Esophagus muscularis mucosa (tissue), 4 donors: ENCODE measurements at regions not wholly inside any gene's neighbourhood (a gene's known extent, or its start where the extent isn't known, plus 50 kb on each side); places are given as distances from the start of the nearest gene placed in this dataset.

Experiments used
- DNase-seq: peaks from one replicate; pipeline ENCODE4 v3.0.0-alpha.2; 2017; ENCODE audit errors: extremely low spot score
- H3K27ac ChIP-seq, 4 donors: fragments of 200-600 bp; sonication (generic); replicated peaks in 1 of 4; 1 replicate in 3 of 4; 2 replicates in 1 of 4; pipeline ENCODE4 v1.5.1; 2016 to 2019; ENCODE audit warnings: mild to moderate bottlenecking in 1 of 4
- H3K27me3 ChIP-seq, 4 donors: fragments of 200-600 bp; sonication (generic); one replicate each; pipeline versions ENCODE4 v1.5.1 to v1.6.0; 2016 to 2019
- H3K36me3 ChIP-seq, 4 donors: fragments of 200-600 bp; sonication (generic); one replicate each; pipeline ENCODE4 v1.5.1; 2016 to 2019
- H3K4me1 ChIP-seq, 4 donors: fragments of 200-600 bp; sonication (generic); one replicate each; pipeline ENCODE4 v1.5.1; 2016 to 2019
- H3K4me3 ChIP-seq, 4 donors: fragments of 200-600 bp; sonication (generic); 1 replicate in 2 of 4; 2 replicates in 2 of 4; pipeline ENCODE4 v1.5.1; 2016 to 2019; ENCODE audit warnings: mild to moderate bottlenecking in 4 of 4, moderate library complexity in 1 of 4
- H3K9me3 ChIP-seq, 4 donors: fragments of 200-600 bp; sonication (generic); 1 replicate in 3 of 4; 2 replicates in 1 of 4; pipeline ENCODE4 v1.5.1; 2016 to 2019
- EP300 ChIP-seq: sonication (generic); formaldehyde crosslinking; IDR thresholded peaks from one replicate; pipeline ENCODE4 v1.6.1; 2017; ENCODE audit warnings: antibody characterized with exemption
- POLR2A ChIP-seq: fragments of 450-650 bp; IDR thresholded peaks from one replicate; pipeline ENCODE4 v1.6.1; 2017; ENCODE audit warnings: antibody characterized with exemption, moderate library complexity, mild to moderate bottlenecking, low read depth
- POLR2AphosphoS5 ChIP-seq, 2 donors: sonication (generic); formaldehyde crosslinking; IDR thresholded peaks; one replicate each; pipeline ENCODE4 v1.6.1; 2017; ENCODE audit warnings: antibody characterized with exemption in 2 of 2
- WGBS: methylation state at CpG from one replicate; pipeline ENCODE4 v1.1.5; 2018; 5-methylcytosine and 5-hydroxymethylcytosine counted together
- intact Hi-C: fragments of 100-400 bp; cut with DNase I; formaldehyde crosslinking; loops from one replicate; pipeline ENCODE4 v1.15.1; 2023
- TF ChIP-seq, protein P1 (sequence below), 3 experiments: fragments of 200-600 bp in 2 of 3; fragments of 450-650 bp in 1 of 3; sonication (generic) in 2 of 3; IDR thresholded peaks; one replicate each; pipeline ENCODE4 v1.5.1; 2017 to 2019; ENCODE audit warnings: antibody characterized with exemption in 3 of 3, mild to moderate bottlenecking in 2 of 3, moderate library complexity in 1 of 3

DNA sequence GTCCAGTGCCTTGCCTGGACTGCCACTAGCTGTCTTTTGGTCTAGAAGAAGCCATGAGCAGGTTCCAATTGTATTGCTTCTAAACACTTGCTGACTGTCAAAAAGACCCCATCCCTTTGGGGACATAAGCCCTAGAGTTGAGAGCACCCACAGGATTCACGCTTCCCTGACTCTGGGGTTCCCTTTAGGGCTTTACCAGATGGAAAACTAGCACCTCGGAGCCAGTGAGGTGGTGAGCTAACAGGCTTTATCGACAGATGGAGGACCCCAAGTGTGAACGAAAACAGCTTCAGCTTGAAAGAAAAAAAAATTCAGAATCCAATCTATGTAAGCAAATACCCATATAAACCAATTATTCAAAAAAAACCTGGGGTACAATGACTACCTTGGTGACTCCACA lies 90.8 kb downstream of the NAA11 start:
- H3K4me3 ChIP-seq: no peak overlapping the region
- TF ChIP-seq POLR2A (no peak), POLR2AphosphoS5 (IDR thresholded peaks at IDR 0.05) (no peak), EP300 (no peak)
- TF ChIP-seq, protein P1, sequence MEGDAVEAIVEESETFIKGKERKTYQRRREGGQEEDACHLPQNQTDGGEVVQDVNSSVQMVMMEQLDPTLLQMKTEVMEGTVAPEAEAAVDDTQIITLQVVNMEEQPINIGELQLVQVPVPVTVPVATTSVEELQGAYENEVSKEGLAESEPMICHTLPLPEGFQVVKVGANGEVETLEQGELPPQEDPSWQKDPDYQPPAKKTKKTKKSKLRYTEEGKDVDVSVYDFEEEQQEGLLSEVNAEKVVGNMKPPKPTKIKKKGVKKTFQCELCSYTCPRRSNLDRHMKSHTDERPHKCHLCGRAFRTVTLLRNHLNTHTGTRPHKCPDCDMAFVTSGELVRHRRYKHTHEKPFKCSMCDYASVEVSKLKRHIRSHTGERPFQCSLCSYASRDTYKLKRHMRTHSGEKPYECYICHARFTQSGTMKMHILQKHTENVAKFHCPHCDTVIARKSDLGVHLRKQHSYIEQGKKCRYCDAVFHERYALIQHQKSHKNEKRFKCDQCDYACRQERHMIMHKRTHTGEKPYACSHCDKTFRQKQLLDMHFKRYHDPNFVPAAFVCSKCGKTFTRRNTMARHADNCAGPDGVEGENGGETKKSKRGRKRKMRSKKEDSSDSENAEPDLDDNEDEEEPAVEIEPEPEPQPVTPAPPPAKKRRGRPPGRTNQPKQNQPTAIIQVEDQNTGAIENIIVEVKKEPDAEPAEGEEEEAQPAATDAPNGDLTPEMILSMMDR (IDR thresholded peaks at IDR 0.05): no peak
- no peaks in the 10 kb centered on the region for H3K36me3 ChIP-seq
- no peak for DNase-seq
- WGBS: 89% methylated on average over 4 of the region's 4 CpGs
- peaks cover 0 to 33% (median 16%) of the 10 kb centered on the region in 4 donors for H3K4me1 ChIP-seq
- H3K27me3 ChIP-seq: no peaks in the 10 kb centered on the region
- intact Hi-C loops: no loop called here
- no peaks in the 10 kb centered on the region for H3K9me3 ChIP-seq
- H3K27ac ChIP-seq: no peak overlapping the region

DNA sequence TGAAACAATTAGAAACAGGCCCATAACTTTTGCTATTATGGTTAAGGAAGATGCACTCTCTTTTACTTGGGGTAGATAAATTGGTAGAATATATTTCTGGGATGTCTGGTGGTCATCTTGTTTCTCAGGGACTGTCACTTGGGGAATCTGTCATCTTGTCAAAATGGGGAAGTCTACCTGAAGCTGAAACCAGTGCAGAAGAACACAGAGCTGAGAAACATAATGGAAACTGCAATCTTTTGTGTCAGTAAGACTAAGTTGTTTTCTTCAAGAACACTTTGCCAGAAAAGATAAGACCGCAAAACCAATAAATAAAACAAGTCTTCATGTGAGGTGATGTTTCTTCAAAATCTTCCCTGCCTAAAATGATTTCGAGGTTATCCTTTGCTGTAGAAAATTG lies 92.0 kb downstream of the NAA11 start:
- H3K9me3 ChIP-seq: no peaks in the 10 kb centered on the region
- no peak overlapping the region for H3K27ac ChIP-seq
- DNase-seq: no peak
- intact Hi-C loops: no loop called here
- WGBS: 86% methylated on average over 2 of the region's 2 CpGs
- H3K27me3 ChIP-seq: no peaks in the 10 kb centered on the region
- peaks cover 0 to 33% (median 16%) of the 10 kb centered on the region in 4 donors for H3K4me1 ChIP-seq
- no peak overlapping the region for H3K4me3 ChIP-seq
- TF ChIP-seq, protein P1 (IDR thresholded peaks at IDR 0.05): no peak
- TF ChIP-seq POLR2AphosphoS5 (IDR thresholded peaks at IDR 0.05) (no peak), POLR2A (no peak), EP300 (no peak)
- H3K36me3 ChIP-seq: no peaks in the 10 kb centered on the region

DNA sequence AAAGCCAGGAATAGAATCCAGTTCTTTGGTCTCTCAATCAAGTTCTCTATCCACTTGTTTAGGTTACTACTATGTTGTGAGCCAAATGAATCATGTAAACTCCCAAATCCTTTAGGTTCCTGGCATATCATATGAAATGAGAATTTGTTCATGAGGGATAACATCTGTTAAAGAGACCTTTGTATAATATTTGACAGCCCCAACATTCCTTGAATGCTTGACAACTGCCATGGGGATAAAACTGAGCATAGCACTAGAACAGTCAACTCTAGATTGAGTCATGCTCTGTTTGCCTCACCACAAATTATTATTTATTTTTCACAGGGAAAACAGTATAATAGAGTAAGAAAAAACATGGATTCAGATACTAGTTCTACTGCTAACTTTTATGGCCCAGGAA lies 93.3 kb downstream of the NAA11 start:
- Histone ChIP-seq H3K27me3 (no peaks in the 10 kb centered on the region), H3K4me1 (peaks cover 0 to 20% (median 9%) of the 10 kb centered on the region in 4 donors), H3K4me3 (no peak overlapping the region), H3K27ac (no peak overlapping the region), H3K9me3 (no peaks in the 10 kb centered on the region), H3K36me3 (no peaks in the 10 kb centered on the region)
- intact Hi-C loops: no loop called here
- TF ChIP-seq EP300: no peak
- TF ChIP-seq, protein P1 (IDR thresholded peaks at IDR 0.05): no peak
- no peak for TF ChIP-seq POLR2AphosphoS5 (IDR thresholded peaks at IDR 0.05)
- no peak for TF ChIP-seq POLR2A
- DNase-seq: no peak

DNA sequence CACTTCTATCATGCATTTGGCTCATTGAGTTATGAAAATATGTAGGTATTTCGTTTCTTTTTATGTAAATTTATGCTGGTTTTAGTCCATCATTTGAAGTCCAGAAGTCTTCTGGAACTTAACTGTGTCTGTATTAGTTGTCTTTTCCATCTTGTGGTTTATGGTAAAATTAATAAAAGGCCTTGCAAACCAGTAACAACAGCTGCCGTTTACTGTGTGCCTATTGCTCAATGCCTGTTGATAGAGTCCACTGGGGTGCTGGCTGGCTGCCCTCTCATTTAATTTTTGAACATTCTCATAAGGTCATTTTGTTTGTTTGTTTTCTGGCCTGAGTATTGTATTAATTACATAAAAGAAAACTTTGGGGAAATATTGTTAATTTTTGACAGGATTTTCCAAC lies 98.0 kb downstream of the NAA11 start:
- Histone ChIP-seq H3K4me3 (no peak overlapping the region), H3K27me3 (no peaks in the 10 kb centered on the region), H3K4me1 (peaks cover 0 to 9% (median 3%) of the 10 kb centered on the region in 4 donors), H3K36me3 (no peaks in the 10 kb centered on the region), H3K27ac (no peak overlapping the region), H3K9me3 (no peaks in the 10 kb centered on the region)
- intact Hi-C loops: no loop called here
- WGBS: 66% methylated on average over 2 of the region's 2 CpGs
- TF ChIP-seq EP300: no peak
- TF ChIP-seq POLR2A: no peak
- TF ChIP-seq, protein P1 (IDR thresholded peaks at IDR 0.05): no peak
- no peak for TF ChIP-seq POLR2AphosphoS5 (IDR thresholded peaks at IDR 0.05)
- DNase-seq: no peak

GRCh38 chr4:79225360-79225759 lies 100.5 kb downstream of the NAA11 start:
- no peak overlapping the region for H3K4me3 ChIP-seq
- no peak for TF ChIP-seq POLR2A
- TF ChIP-seq, protein P1 (IDR thresholded peaks at IDR 0.05): no peak
- no peak for TF ChIP-seq POLR2AphosphoS5 (IDR thresholded peaks at IDR 0.05)
- TF ChIP-seq EP300: no peak
- intact Hi-C loops: no loop called here
- no peaks in the 10 kb centered on the region for H3K27me3 ChIP-seq
- DNase-seq: no peak
- H3K27ac ChIP-seq: no peak overlapping the region
- WGBS: 27% methylated on average over 3 of the region's 3 CpGs
- no peaks in the 10 kb centered on the region for H3K4me1 ChIP-seq
- H3K9me3 ChIP-seq: no peaks in the 10 kb centered on the region
- H3K36me3 ChIP-seq: no peaks in the 10 kb centered on the region
